HG03469 (cell line): ENCODE measurements at regions not wholly inside any gene's neighbourhood (a gene's known extent, or its start where the extent isn't known, plus 50 kb on each side); places are given as distances from the start of the nearest gene placed in this dataset.

Source experiments
- ATAC-seq: cut with Tn5 transposase; IDR thresholded peaks from one replicate; pipeline ENCODE4 v1.9.1; 2021; ENCODE audit warnings: mild to moderate bottlenecking, moderate library complexity, moderate number of reproducible peaks; ENCODE audit not compliant: unreplicated experiment

GRCh38 chr3:154588831-154589230 is 158.8 kb upstream of the GPR149 start:
- no peak for ATAC-seq

- ATAC-seq: no peak
These were observed 155.0 kb upstream of the GPR149 start for GRCh38 chr3:154584974-154585373.

- no peak for ATAC-seq
These were observed 154.1 kb upstream of the GPR149 start for GRCh38 chr3:154584041-154584440.

GRCh38 chr3:154583086-154583634 is 153.2 kb upstream of the GPR149 start:
- no peak for ATAC-seq

- no peak for ATAC-seq
These were observed 152.5 kb upstream of the GPR149 start for GRCh38 chr3:154582501-154582900.

- no peak for ATAC-seq
These were observed 141.7 kb upstream of the GPR149 start for GRCh38 chr3:154571553-154572226.

GRCh38 chr3:154568064-154568463 is 138.1 kb upstream of the GPR149 start:
- ATAC-seq: no peak

- no peak for ATAC-seq
These were observed 129.6 kb upstream of the GPR149 start for GRCh38 chr3:154559623-154560022.

- ATAC-seq: no peak
These were observed 122.3 kb upstream of the GPR149 start for GRCh38 chr3:154552338-154552737.

GRCh38 chr3:154549391-154549790 is 119.4 kb upstream of the GPR149 start:
- ATAC-seq: no peak

- ATAC-seq: peak; percentile 37
These were observed 118.4 kb upstream of the GPR149 start for GRCh38 chr3:154548341-154548740.

GRCh38 chr3:154542837-154543236 is 112.8 kb upstream of the GPR149 start:
- no peak for ATAC-seq

GRCh38 chr3:154540950-154541604 is 111.1 kb upstream of the GPR149 start:
- ATAC-seq: peak; percentile 45

- ATAC-seq: no peak
These were observed 108.8 kb upstream of the GPR149 start for GRCh38 chr3:154538566-154539360.

- no peak for ATAC-seq
These were observed 106.8 kb upstream of the GPR149 start for GRCh38 chr3:154536751-154537150.

- no peak for ATAC-seq
These were observed 92.1 kb upstream of the GPR149 start for GRCh38 chr3:154522036-154522602.

GRCh38 chr3:154517404-154517803 is 87.4 kb upstream of the GPR149 start:
- ATAC-seq: no peak

- no peak for ATAC-seq
These were observed 85.9 kb upstream of the GPR149 start for GRCh38 chr3:154515921-154516320.

GRCh38 chr3:154510780-154511179 is 80.8 kb upstream of the GPR149 start:
- no peak for ATAC-seq

- no peak for ATAC-seq
These were observed 77.7 kb upstream of the GPR149 start for GRCh38 chr3:154507727-154508126.

- ATAC-seq: no peak
These were observed 67.0 kb upstream of the GPR149 start for GRCh38 chr3:154496978-154497377.
